NB4 (cell line): ENCODE measurements at regions not wholly inside any gene's neighbourhood (a gene's known extent, or its start where the extent isn't known, plus 50 kb on each side); places are given as distances from the start of the nearest gene placed in this dataset.

Experiments used
- CTCF ChIP-seq: IDR thresholded peaks from one replicate; pipeline ENCODE4 v1.5.1; 2012; ENCODE audit warnings: low read depth, low read length
- MAX ChIP-seq: IDR thresholded peaks from 2 replicates; pipeline ENCODE4 v1.6.1; 2011; ENCODE audit warnings: low read depth, low read length
- MYC ChIP-seq: IDR thresholded peaks from 2 replicates; pipeline ENCODE4 v1.6.1; 2011; ENCODE audit warnings: low read depth, low read length
- POLR2A ChIP-seq: IDR thresholded peaks from 2 replicates; pipeline ENCODE4 v1.6.1; 2011; ENCODE audit warnings: mild to moderate bottlenecking; ENCODE audit not compliant: insufficient read length; ENCODE audit errors: extremely low read depth

GRCh38 chr13:100796463-100796862 lies 121.9 kb upstream of the TMTC4 start:
- TF ChIP-seq CTCF: no peak
- no peak for TF ChIP-seq MAX
- no peak for TF ChIP-seq POLR2A
- no peak for TF ChIP-seq MYC
